ENCODE measurements at regions not wholly inside any gene's neighbourhood (a gene's known extent, or its start where the extent isn't known, plus 50 kb on each side); places are given as distances from the start of the nearest gene placed in this dataset.

- TF ChIP-seq CTCF (IDR thresholded peaks at IDR 0.05 in 8 of 11, conservative IDR thresholded peaks at IDR 0.05 in 3 of 11): no peak
- no peak for TF ChIP-seq POLR2AphosphoS5 (IDR thresholded peaks at IDR 0.05)
- TF ChIP-seq POLR2A (IDR thresholded peaks at IDR 0.05): no peak
These were observed 648.7 kb upstream of the FRG1 start for GRCh38 chr4:189291939-189292338.

Data from spleen (tissue), 7 donors.